ENCODE measurements at regions not wholly inside any gene's neighbourhood (a gene's known extent, or its start where the extent isn't known, plus 50 kb on each side); places are given as distances from the start of the nearest gene placed in this dataset.
A peak's percentile ranks its signal among the peaks of the same experiment; 100 is the strongest.
"Not testable (repeated sequence)": the region's sequence is repeated elsewhere in the genome, so short reads cannot be mapped to it uniquely, and the experiment has no call there.

DNA sequence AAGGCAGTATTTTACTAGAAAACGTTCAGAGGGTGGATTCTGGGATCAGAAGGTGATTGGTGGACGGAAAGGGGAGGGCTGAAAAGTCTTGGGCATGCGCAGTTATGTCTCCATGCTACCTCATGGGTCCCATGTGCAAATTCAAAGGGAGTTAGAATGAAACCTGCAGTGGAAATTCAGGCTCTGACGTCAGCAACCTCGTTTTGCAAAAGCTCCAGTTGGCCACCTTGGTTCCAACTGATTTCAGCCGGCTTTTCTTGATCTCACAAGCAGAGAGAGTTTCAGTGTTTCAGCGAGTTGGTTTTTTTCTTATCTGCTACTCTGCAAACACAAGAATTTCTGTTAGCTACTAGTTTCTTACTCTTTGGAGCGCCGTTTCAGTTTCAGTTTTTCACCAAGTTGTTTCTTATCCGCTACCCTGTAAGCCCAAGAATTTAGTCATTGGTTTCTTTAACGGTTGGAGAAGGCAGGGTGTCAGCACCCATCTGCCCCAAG is 69.8 kb upstream of the PGBD5 start:
- no peak overlapping the region for H3K27ac ChIP-seq (ENCODE audit: low read depth, low read length)
- H3K9me3 ChIP-seq (ENCODE audit: control insufficient read depth in 1 of 2, low read length in 2 of 2) = no peaks in the 10 kb centered on the region
- H3K4me1 ChIP-seq (ENCODE audit: control insufficient read depth in 1 of 2, insufficient read depth in 2 of 2, low read length in 2 of 2) = peaks cover 5 to 8% of the 10 kb centered on the region in 2 donors
- H3K27me3 ChIP-seq (ENCODE audit: control insufficient read depth in 1 of 2, insufficient read depth in 2 of 2, low read length in 2 of 2) = peaks cover 0 to 4% of the 10 kb centered on the region in 2 donors
- H3K4me3 ChIP-seq (ENCODE audit: low read depth in 1 of 2, low read length in 2 of 2) = peak overlapping the region; percentile 48 to 63
- no peaks in the 10 kb centered on the region for H3K36me3 ChIP-seq (ENCODE audit: control insufficient read depth in 1 of 2, insufficient read depth in 2 of 2, low read length in 2 of 2)
- no peak overlapping the region for H3K9ac ChIP-seq (ENCODE audit: low read depth in 1 of 2, low read length in 2 of 2)

DNA sequence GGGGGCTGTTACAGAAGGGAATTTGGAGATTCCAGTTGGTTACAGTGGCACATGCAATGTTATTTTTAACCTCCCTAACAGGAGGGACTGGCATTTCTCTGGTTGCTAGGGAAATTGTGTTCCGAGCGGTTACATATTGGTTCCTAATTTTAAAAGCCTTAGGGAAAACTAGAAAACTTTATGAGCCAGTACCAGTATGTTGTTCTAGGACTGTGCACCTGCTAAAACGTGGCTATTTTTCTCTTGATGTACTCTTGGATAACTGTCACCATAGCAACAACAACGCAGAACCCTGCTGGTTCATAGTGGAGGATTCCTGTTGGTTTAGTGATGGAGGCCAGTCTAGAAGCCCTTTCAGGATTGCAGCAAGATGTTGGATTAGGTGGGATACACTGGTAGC is 68.9 kb upstream of the PGBD5 start:
- H3K27me3 ChIP-seq (ENCODE audit: control insufficient read depth in 1 of 2, insufficient read depth in 2 of 2, low read length in 2 of 2) = peaks cover 0 to 4% of the 10 kb centered on the region in 2 donors
- H3K27ac ChIP-seq (ENCODE audit: low read depth, low read length) = no peak overlapping the region
- no peaks in the 10 kb centered on the region for H3K36me3 ChIP-seq (ENCODE audit: control insufficient read depth in 1 of 2, insufficient read depth in 2 of 2, low read length in 2 of 2)
- no peak overlapping the region for H3K4me3 ChIP-seq (ENCODE audit: low read depth in 1 of 2, low read length in 2 of 2)
- no peak overlapping the region for H3K9ac ChIP-seq (ENCODE audit: low read depth in 1 of 2, low read length in 2 of 2)
- H3K4me1 ChIP-seq (ENCODE audit: control insufficient read depth in 1 of 2, insufficient read depth in 2 of 2, low read length in 2 of 2) = peaks cover 5 to 8% of the 10 kb centered on the region in 2 donors
- no peaks in the 10 kb centered on the region for H3K9me3 ChIP-seq (ENCODE audit: control insufficient read depth in 1 of 2, low read length in 2 of 2)

DNA sequence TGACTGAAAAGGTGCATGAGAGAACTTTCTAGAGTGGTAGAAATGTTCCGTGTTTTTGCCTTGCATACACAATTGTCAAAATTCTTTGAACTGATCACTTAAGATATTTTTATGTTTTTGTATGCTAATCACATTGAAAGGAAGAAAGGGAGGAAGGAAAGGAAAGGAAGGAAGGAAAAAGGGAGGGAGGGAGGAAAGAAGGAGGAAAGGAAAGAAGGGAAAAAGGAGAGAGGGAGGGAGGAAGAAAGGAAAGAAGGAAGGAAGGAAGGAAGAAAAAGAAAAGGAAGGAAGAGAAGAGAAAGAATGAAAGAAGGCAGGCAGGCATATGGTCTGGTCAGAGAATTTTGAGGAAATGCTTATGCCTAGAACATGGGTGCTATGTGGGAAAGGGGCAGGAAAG is 68.4 kb upstream of the PGBD5 start:
- Histone ChIP-seq H3K4me3 (ENCODE audit: low read depth in 1 of 2, low read length in 2 of 2) (no peak overlapping the region), H3K9me3 (ENCODE audit: control insufficient read depth in 1 of 2, low read length in 2 of 2) (no peaks in the 10 kb centered on the region), H3K27ac (ENCODE audit: low read depth, low read length) (no peak overlapping the region), H3K36me3 (ENCODE audit: control insufficient read depth in 1 of 2, insufficient read depth in 2 of 2, low read length in 2 of 2) (no peaks in the 10 kb centered on the region), H3K4me1 (ENCODE audit: control insufficient read depth in 1 of 2, insufficient read depth in 2 of 2, low read length in 2 of 2) (peaks cover 5 to 8% of the 10 kb centered on the region in 2 donors), H3K9ac (ENCODE audit: low read depth in 1 of 2, low read length in 2 of 2) (no peak overlapping the region), H3K27me3 (ENCODE audit: control insufficient read depth in 1 of 2, insufficient read depth in 2 of 2, low read length in 2 of 2) (peaks cover 0 to 4% of the 10 kb centered on the region in 2 donors)

DNA sequence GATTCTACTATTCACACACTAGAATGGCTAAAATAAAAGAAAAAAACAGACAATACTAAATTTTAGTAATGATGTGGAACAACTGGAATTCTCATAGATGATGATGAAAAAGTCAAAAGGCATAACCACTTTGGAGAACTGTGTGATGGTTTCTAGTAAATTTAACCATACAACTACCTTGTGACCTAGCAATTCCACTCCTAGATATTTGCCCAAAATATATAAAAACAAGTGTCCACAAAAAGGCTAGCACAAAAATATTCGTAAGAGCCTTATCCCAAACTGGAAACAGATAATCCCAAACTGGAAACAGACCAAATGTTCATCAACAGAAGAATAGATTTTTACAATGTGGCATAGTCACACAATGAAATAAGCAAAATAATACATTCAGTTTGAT is 67.9 kb upstream of the PGBD5 start:
- no peaks in the 10 kb centered on the region for H3K36me3 ChIP-seq (ENCODE audit: control insufficient read depth in 1 of 2, insufficient read depth in 2 of 2, low read length in 2 of 2)
- H3K4me3 ChIP-seq (ENCODE audit: low read depth in 1 of 2, low read length in 2 of 2) = no peak overlapping the region
- peaks cover 0 to 4% of the 10 kb centered on the region in 2 donors for H3K27me3 ChIP-seq (ENCODE audit: control insufficient read depth in 1 of 2, insufficient read depth in 2 of 2, low read length in 2 of 2)
- peaks cover 5 to 8% of the 10 kb centered on the region in 2 donors for H3K4me1 ChIP-seq (ENCODE audit: control insufficient read depth in 1 of 2, insufficient read depth in 2 of 2, low read length in 2 of 2)
- no peak overlapping the region for H3K27ac ChIP-seq (ENCODE audit: low read depth, low read length)
- no peaks in the 10 kb centered on the region for H3K9me3 ChIP-seq (ENCODE audit: control insufficient read depth in 1 of 2, low read length in 2 of 2)
- H3K9ac ChIP-seq (ENCODE audit: low read depth in 1 of 2, low read length in 2 of 2) = no peak overlapping the region

DNA sequence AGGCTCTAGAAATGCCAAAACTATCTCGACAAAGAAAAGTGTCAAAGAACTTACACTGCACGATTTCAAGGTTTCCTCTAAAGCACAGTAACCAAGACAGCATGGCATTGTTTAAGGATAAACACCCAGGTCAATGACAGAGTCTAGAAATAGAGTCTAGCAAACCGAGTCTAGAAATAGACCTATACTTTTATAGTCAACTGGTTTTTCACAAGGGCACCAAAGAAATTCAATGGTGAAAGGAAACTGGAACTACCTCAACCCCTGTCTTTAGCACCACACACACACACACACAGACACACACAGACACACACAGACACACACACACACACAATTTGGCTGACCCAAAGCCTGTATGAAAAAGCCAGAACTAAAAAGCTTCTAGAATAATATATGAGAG is 67.1 kb upstream of the PGBD5 start:
- H3K27me3 ChIP-seq (ENCODE audit: control insufficient read depth in 1 of 2, insufficient read depth in 2 of 2, low read length in 2 of 2) = peaks cover 0 to 4% of the 10 kb centered on the region in 2 donors
- no peaks in the 10 kb centered on the region for H3K9me3 ChIP-seq (ENCODE audit: control insufficient read depth in 1 of 2, low read length in 2 of 2)
- no peaks in the 10 kb centered on the region for H3K36me3 ChIP-seq (ENCODE audit: control insufficient read depth in 1 of 2, insufficient read depth in 2 of 2, low read length in 2 of 2)
- peaks cover 5 to 8% of the 10 kb centered on the region in 2 donors for H3K4me1 ChIP-seq (ENCODE audit: control insufficient read depth in 1 of 2, insufficient read depth in 2 of 2, low read length in 2 of 2)
- no peak overlapping the region for H3K27ac ChIP-seq (ENCODE audit: low read depth, low read length)
- H3K4me3 ChIP-seq (ENCODE audit: low read depth in 1 of 2, low read length in 2 of 2) = no peak overlapping the region
- H3K9ac ChIP-seq (ENCODE audit: low read depth in 1 of 2, low read length in 2 of 2) = no peak overlapping the region

DNA sequence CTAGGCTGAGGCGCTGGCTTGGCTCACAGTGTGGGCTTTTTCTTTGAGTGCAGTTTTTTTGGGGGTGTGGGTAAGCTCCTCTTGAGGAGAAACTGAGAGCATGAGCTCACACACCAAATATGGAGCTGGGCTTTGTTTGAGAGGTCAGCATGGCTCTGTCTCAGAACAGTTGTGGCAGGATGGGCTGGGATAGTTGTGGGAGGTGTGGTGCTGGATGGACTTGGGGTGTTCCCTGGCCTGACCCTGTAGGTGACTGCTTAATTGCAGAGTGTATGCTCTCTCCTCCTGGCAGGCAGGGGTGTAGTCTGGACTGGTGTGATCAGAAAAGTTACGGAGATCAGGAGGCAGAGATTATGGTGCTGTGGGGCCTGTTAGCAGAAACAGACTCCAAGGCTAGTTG is 64.3 kb upstream of the PGBD5 start:
- Histone ChIP-seq H3K27me3 (ENCODE audit: control insufficient read depth in 1 of 2, insufficient read depth in 2 of 2, low read length in 2 of 2) (peaks cover 0 to 4% of the 10 kb centered on the region in 2 donors), H3K4me3 (ENCODE audit: low read depth in 1 of 2, low read length in 2 of 2) (no peak overlapping the region), H3K4me1 (ENCODE audit: control insufficient read depth in 1 of 2, insufficient read depth in 2 of 2, low read length in 2 of 2) (no peaks in the 10 kb centered on the region), H3K36me3 (ENCODE audit: control insufficient read depth in 1 of 2, insufficient read depth in 2 of 2, low read length in 2 of 2) (no peaks in the 10 kb centered on the region), H3K9me3 (ENCODE audit: control insufficient read depth in 1 of 2, low read length in 2 of 2) (no peaks in the 10 kb centered on the region), H3K9ac (ENCODE audit: low read depth in 1 of 2, low read length in 2 of 2) (no peak overlapping the region), H3K27ac (ENCODE audit: low read depth, low read length) (no peak overlapping the region)

DNA sequence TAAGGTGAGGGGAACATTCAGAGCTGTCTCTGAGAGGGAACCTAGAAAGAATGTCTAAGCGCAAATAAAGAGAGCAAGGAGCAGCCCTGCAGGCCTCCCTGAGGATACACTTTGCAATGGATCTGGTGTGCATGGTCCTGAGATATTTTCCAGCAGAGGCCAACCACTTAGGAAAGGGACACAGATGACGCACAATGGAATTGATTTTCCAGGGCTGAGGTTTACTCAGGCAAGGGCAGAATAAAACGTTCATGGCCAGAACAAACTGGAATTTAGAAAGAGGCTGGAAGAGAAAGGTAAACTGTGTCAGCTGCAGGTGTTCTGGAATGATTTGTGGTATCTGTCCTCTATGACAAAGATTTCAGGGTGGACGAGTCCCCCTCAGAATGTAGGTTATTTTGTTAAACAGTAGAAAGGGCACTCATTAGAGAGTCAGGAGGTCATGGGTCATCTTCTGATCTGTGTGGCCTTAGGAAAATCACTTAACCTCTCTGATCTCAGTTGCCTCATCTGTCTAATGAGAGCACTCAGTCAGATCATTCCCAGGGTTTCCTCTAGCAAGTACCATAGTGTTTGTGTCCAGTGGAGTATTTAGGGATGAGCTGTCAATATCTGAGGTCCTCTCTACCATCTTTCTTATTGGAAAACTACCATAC is 61.8 kb upstream of the PGBD5 start:
- H3K9me3 ChIP-seq (ENCODE audit: control insufficient read depth in 1 of 2, low read length in 2 of 2) = no peaks in the 10 kb centered on the region
- H3K36me3 ChIP-seq (ENCODE audit: control insufficient read depth in 1 of 2, insufficient read depth in 2 of 2, low read length in 2 of 2) = no peaks in the 10 kb centered on the region
- H3K27ac ChIP-seq (ENCODE audit: low read depth, low read length) = no peak overlapping the region

DNA sequence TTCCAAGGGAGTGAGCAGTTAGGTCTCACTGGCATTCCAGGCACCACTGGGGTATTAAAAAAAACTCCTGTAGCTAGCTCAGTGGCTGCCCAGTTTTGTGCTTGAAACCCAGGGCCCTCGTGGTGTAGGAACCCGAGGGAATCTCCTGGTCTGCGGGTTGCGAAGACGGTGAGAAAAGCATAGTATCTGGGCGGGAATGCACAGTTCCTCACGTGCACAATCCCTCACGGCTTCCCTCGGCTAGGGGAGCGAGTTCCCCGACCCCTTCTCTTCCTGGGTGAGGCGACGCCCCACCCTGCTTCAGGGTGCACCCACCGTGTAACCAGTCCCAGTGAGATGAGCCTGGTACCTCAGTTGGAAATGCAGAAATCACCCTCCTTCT is 50.5 kb upstream of the PGBD5 start:
- H3K4me1 ChIP-seq (ENCODE audit: control insufficient read depth in 1 of 2, insufficient read depth in 2 of 2, low read length in 2 of 2) = no peaks in the 10 kb centered on the region
- no peaks in the 10 kb centered on the region for H3K9me3 ChIP-seq (ENCODE audit: control insufficient read depth in 1 of 2, low read length in 2 of 2)
- H3K27me3 ChIP-seq (ENCODE audit: control insufficient read depth in 1 of 2, insufficient read depth in 2 of 2, low read length in 2 of 2) = peaks cover 12 to 14% of the 10 kb centered on the region in 2 donors
- H3K27ac ChIP-seq (ENCODE audit: low read depth, low read length) = no peak overlapping the region
- no peak overlapping the region for H3K9ac ChIP-seq (ENCODE audit: low read depth in 1 of 2, low read length in 2 of 2)
- no peak overlapping the region for H3K4me3 ChIP-seq (ENCODE audit: low read depth in 1 of 2, low read length in 2 of 2)
- no peaks in the 10 kb centered on the region for H3K36me3 ChIP-seq (ENCODE audit: control insufficient read depth in 1 of 2, insufficient read depth in 2 of 2, low read length in 2 of 2)

More for the DNA sequence above, 61.8 kb upstream of the PGBD5 start:
- Histone ChIP-seq H3K27me3 (ENCODE audit: control insufficient read depth in 1 of 2, insufficient read depth in 2 of 2, low read length in 2 of 2) (no peaks in the 10 kb centered on the region), H3K9ac (ENCODE audit: low read depth in 1 of 2, low read length in 2 of 2) (no peak overlapping the region), H3K4me3 (ENCODE audit: low read depth in 1 of 2, low read length in 2 of 2) (no peak overlapping the region), H3K4me1 (ENCODE audit: control insufficient read depth in 1 of 2, insufficient read depth in 2 of 2, low read length in 2 of 2) (no peaks in the 10 kb centered on the region)

DNA sequence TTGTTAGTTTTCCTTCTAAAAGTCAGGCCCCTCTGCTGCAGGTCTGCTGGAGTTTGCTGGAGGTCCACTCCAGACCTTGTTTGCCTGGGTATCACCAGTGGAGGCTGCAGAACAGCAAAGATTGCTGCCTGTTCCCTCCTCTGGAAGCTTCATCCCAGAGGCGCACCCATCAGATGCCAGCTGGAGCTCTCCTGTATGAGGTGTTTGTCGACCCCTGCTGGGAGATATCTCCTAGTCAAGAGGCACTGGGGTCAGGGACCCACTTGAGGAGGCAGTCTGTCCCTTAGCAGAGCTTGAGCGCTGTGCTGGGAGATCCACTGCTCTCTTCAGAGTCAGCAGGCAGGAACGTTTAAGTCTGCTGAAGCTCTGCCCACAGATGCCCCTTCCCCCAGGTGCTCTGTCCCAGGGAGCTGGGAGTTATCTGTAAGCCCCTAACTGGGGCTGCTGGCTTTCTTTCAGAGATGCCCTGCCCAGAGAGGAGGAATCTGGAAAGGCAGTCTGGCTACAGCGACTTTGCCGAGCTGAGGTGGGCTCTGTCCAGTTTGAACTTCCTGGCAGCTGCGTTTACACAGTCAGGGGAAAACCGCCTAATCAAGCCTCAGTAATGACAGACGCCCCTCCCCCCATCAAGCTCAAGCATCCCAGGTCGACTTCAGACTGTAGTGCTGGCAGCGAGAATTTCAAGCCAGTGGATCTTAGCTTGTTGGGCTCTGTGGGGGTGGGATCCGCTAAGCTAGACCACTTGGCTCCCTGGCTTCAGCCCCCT is 49.9 kb upstream of the PGBD5 start:
- peaks cover 10 to 12% of the 10 kb centered on the region in 2 donors for H3K27me3 ChIP-seq (ENCODE audit: control insufficient read depth in 1 of 2, insufficient read depth in 2 of 2, low read length in 2 of 2)
- not testable (repeated sequence) for H3K9me3 ChIP-seq (ENCODE audit: control insufficient read depth in 1 of 2, low read length in 2 of 2); H3K9ac ChIP-seq (ENCODE audit: low read depth in 1 of 2, low read length in 2 of 2); H3K4me3 ChIP-seq (ENCODE audit: low read depth in 1 of 2, low read length in 2 of 2); H3K4me1 ChIP-seq (ENCODE audit: control insufficient read depth in 1 of 2, insufficient read depth in 2 of 2, low read length in 2 of 2); H3K36me3 ChIP-seq (ENCODE audit: control insufficient read depth in 1 of 2, insufficient read depth in 2 of 2, low read length in 2 of 2); H3K27ac ChIP-seq (ENCODE audit: low read depth, low read length)

Data from duodenal mucosa (tissue), 2 donors.